Osteocyte (in vitro differentiated cells): ENCODE measurements at regions not wholly inside any gene's neighbourhood (a gene's known extent, or its start where the extent isn't known, plus 50 kb on each side); places are given as distances from the start of the nearest gene placed in this dataset.
A peak's percentile ranks its signal among the peaks of the same experiment; 100 is the strongest.

ENCODE experiments used
- DNase-seq: peaks from one replicate; pipeline ENCODE4 v3.0.0; 2021; ENCODE audit warnings: mixed read lengths; ENCODE audit not compliant: unreplicated experiment; ENCODE audit errors: extremely low spot score
- H3K27ac Mint-ChIP-seq: one replicate; pipeline ENCODE4 v1.8.0; 2021; ENCODE audit warnings: mild to moderate bottlenecking, mixed read lengths; ENCODE audit not compliant: unreplicated experiment
- H3K27me3 Mint-ChIP-seq: one replicate; pipeline ENCODE4 v1.8.0; 2021; ENCODE audit warnings: mixed read lengths; ENCODE audit not compliant: unreplicated experiment
- H3K36me3 Mint-ChIP-seq: one replicate; pipeline ENCODE4 v1.8.0; 2021; ENCODE audit warnings: mixed read lengths; ENCODE audit not compliant: unreplicated experiment
- H3K4me1 Mint-ChIP-seq: one replicate; pipeline ENCODE4 v1.8.0; 2021; ENCODE audit warnings: mixed read lengths; ENCODE audit not compliant: unreplicated experiment
- H3K4me3 Mint-ChIP-seq: one replicate; pipeline ENCODE4 v1.8.0; 2021; ENCODE audit warnings: mild to moderate bottlenecking, moderate library complexity, mixed read lengths; ENCODE audit not compliant: unreplicated experiment
- H3K9me3 Mint-ChIP-seq: one replicate; pipeline ENCODE4 v1.8.0; 2021; ENCODE audit warnings: mixed read lengths; ENCODE audit not compliant: unreplicated experiment
- CTCF ChIP-seq: fragments of 200-600 bp; sonication (generic); IDR thresholded peaks from 2 replicates; pipeline ENCODE4 v1.5.0; 2021; ENCODE audit warnings: antibody characterized with exemption, mild to moderate bottlenecking, moderate library complexity

GRCh38 chr11:10386361-10386760 is 68.7 kb upstream of the AMPD3 start:
- no peak overlapping the region for H3K27ac Mint-ChIP-seq
- no peak for TF ChIP-seq CTCF
- no peak overlapping the region for H3K4me3 Mint-ChIP-seq
- H3K9me3 Mint-ChIP-seq, result no peaks in the 10 kb centered on the region
- H3K4me1 Mint-ChIP-seq, result peaks cover 35% of the 10 kb centered on the region
- no peaks in the 10 kb centered on the region for H3K36me3 Mint-ChIP-seq
- no peak for DNase-seq
- peaks cover 21% of the 10 kb centered on the region for H3K27me3 Mint-ChIP-seq

- Mint-ChIP-seq H3K9me3 (no peaks in the 10 kb centered on the region), H3K4me1 (peaks cover 32% of the 10 kb centered on the region), H3K4me3 (no peak overlapping the region), H3K36me3 (no peaks in the 10 kb centered on the region), H3K27me3 (peaks cover 18% of the 10 kb centered on the region), H3K27ac (no peak overlapping the region)
- DNase-seq, result peak; percentile 72
- no peak for TF ChIP-seq CTCF
Observed at GRCh38 chr11:10386861-10387205, 68.2 kb upstream of the AMPD3 start.

GRCh38 chr11:10387206-10388083 is 67.6 kb upstream of the AMPD3 start:
- Mint-ChIP-seq H3K36me3 (no peaks in the 10 kb centered on the region), H3K27ac (peak overlapping the region; percentile 77), H3K9me3 (no peaks in the 10 kb centered on the region), H3K4me3 (no peak overlapping the region), H3K27me3 (peaks cover 18% of the 10 kb centered on the region), H3K4me1 (peaks cover 27% of the 10 kb centered on the region)
- peak; percentile 85 for DNase-seq
- no peak for TF ChIP-seq CTCF

GRCh38 chr11:10388101-10388500 is 67.0 kb upstream of the AMPD3 start:
- H3K27ac Mint-ChIP-seq, result no peak overlapping the region
- H3K4me3 Mint-ChIP-seq, result no peak overlapping the region
- H3K4me1 Mint-ChIP-seq, result peaks cover 28% of the 10 kb centered on the region
- no peaks in the 10 kb centered on the region for H3K9me3 Mint-ChIP-seq
- H3K27me3 Mint-ChIP-seq, result peaks cover 15% of the 10 kb centered on the region
- no peak for DNase-seq
- H3K36me3 Mint-ChIP-seq, result no peaks in the 10 kb centered on the region
- no peak for TF ChIP-seq CTCF

- Mint-ChIP-seq H3K4me3 (no peak overlapping the region), H3K27ac (no peak overlapping the region), H3K36me3 (no peaks in the 10 kb centered on the region), H3K4me1 (peaks cover 28% of the 10 kb centered on the region), H3K9me3 (no peaks in the 10 kb centered on the region), H3K27me3 (peaks cover 15% of the 10 kb centered on the region)
- no peak for TF ChIP-seq CTCF
- DNase-seq, result peak; percentile 36
Observed at GRCh38 chr11:10388574-10388973, 66.5 kb upstream of the AMPD3 start.
